ENCODE measurements at regions not wholly inside any gene's neighbourhood (a gene's known extent, or its start where the extent isn't known, plus 50 kb on each side); places are given as distances from the start of the nearest gene placed in this dataset.

DNA sequence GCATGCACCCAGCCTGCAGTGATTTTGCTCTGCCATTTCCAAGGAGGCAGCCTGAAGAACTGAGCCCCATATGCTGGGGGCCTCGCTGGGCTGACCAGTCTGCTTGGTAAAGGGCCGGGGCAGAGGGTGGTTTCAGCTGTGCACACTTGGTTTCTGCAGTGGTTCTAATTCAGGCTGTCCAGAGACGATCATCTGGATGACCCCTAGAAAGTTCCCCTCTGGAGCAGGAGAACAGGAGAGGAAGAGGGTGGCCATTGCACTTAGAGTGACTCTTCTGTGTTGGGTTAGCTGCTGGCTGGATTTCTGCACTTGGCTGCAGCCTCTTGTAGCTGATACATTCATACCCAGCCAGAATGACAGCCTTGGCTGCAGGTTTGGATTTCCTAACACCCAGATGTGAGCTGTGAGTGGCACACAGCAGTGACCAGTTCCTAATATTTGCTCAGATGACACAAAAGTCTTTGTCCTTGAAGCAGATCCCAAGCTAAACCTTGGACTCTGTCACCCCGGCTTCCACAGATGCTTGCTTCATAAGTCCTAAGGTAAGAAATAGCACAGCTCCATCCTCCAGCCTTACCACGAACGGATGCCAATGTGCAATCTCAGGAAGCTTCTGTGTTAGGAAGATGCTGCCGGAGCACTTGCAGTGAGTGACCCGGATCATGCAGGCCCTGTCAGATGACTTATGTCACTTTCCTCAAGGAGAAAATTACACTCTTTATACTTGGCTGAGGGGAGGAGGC, 105.6 kb downstream of the HNRNPLL start:
- TF ChIP-seq POLR2A (IDR thresholded peaks at IDR 0.05), result no peak
- TF ChIP-seq, protein P1, sequence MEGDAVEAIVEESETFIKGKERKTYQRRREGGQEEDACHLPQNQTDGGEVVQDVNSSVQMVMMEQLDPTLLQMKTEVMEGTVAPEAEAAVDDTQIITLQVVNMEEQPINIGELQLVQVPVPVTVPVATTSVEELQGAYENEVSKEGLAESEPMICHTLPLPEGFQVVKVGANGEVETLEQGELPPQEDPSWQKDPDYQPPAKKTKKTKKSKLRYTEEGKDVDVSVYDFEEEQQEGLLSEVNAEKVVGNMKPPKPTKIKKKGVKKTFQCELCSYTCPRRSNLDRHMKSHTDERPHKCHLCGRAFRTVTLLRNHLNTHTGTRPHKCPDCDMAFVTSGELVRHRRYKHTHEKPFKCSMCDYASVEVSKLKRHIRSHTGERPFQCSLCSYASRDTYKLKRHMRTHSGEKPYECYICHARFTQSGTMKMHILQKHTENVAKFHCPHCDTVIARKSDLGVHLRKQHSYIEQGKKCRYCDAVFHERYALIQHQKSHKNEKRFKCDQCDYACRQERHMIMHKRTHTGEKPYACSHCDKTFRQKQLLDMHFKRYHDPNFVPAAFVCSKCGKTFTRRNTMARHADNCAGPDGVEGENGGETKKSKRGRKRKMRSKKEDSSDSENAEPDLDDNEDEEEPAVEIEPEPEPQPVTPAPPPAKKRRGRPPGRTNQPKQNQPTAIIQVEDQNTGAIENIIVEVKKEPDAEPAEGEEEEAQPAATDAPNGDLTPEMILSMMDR (IDR thresholded peaks at IDR 0.05), result no peak
- intact Hi-C loops (cut with DNase I; ENCODE audit: low total_unique reads), result no loop called here
- DNase-seq (ENCODE audit: low spot score in 2 of 2), result peak; percentile 54 to 93
- 69 to 73% methylated on average over 8 of the region's 8 CpGs for WGBS, 2 donors
- H3K4me3 ChIP-seq (ENCODE audit: low read depth, poor library complexity, severe bottlenecking), result no peak overlapping the region

DNA sequence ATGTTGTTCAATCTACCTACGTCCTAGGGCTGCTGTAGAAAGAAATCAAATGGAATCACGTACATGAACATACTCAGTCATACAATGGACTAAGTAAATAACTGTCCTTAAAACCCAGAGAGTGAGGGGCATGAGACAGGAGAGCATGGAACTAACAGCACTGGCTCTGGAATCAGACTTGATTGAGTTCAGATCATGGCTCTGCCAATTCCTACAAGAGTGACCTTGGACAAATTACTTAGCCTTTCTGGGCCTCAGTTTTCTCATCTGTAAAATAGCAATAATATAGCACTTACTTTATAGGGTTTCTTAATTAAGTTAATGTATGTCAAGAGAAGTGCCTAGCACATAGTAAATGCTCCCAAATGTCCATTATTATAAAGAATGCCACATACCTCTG, 106.8 kb downstream of the HNRNPLL start:
- no peak for TF ChIP-seq POLR2A (IDR thresholded peaks at IDR 0.05)
- TF ChIP-seq, protein P1 (IDR thresholded peaks at IDR 0.05), result no peak
- H3K4me3 ChIP-seq (ENCODE audit: low read depth, poor library complexity, severe bottlenecking), result no peak overlapping the region
- no peak for DNase-seq (ENCODE audit: low spot score in 2 of 2)
- intact Hi-C loops (cut with DNase I; ENCODE audit: low total_unique reads), result no loop called here
- WGBS, 2 donors, result 94% methylated on average over 2 of the region's 2 CpGs

DNA sequence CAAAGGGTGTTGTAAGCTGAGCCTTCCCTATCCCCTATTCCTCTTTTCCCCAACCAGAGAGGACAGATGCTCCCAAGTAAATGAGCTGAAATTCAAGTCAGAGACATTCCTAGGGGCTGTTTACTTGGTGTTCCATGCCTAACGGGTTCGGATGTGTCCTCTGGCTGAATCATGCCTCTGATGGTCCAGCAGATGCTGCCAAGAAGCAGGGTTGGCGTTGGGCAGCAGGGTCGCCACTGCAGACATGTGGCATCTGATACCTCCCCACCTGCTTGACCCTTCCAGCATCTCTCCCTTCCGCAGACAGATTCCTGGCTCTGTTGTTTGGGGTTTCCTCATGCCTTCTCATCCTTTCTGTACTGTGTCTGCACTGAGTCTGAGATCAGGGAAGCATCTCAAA, 108.3 kb downstream of the HNRNPLL start:
- TF ChIP-seq, protein P1 (IDR thresholded peaks at IDR 0.05), result no peak
- no peak for TF ChIP-seq POLR2A (IDR thresholded peaks at IDR 0.05)
- 45 to 56% methylated on average over 5 of the region's 5 CpGs for WGBS, 2 donors
- DNase-seq (ENCODE audit: low spot score in 2 of 2), result no peak
- intact Hi-C loops (cut with DNase I; ENCODE audit: low total_unique reads), result no loop called here
- H3K4me3 ChIP-seq (ENCODE audit: low read depth, poor library complexity, severe bottlenecking), result no peak overlapping the region

DNA sequence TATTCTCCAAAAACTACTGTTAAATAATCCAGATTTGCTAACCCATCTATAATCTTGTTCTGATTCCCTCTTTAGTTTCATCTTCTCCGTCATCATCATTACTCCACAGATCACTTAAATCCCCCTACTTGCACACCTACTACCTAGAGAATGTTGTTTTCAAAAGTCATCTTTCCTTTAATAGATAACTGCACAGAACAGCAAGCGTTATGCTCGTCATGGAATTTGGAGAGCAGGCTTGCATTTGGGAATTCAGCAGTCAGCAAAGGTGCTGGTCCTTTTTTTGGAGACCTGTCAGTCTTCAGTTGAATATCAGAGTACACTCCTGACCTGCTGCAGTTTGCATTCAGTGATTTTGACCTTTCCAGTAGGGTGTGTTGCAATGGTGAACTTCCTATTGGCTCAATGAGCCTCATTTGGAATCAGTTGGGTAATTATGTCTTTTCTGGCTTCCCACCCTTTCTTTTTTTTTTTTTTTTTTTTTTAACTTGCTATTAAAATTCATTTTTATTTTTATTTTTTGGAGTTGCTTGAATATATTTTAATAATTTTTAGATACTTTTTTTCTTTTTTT, 110.6 kb downstream of the HNRNPLL start:
- WGBS, 2 donors, result 97 to 98% methylated on average over 3 of the region's 3 CpGs
- no peak for DNase-seq (ENCODE audit: low spot score in 2 of 2)
- TF ChIP-seq, protein P1 (IDR thresholded peaks at IDR 0.05), result no peak
- TF ChIP-seq POLR2A (IDR thresholded peaks at IDR 0.05), result no peak
- H3K4me3 ChIP-seq (ENCODE audit: low read depth, poor library complexity, severe bottlenecking), result no peak overlapping the region
- intact Hi-C loops (cut with DNase I; ENCODE audit: low total_unique reads), result no loop called here

DNA sequence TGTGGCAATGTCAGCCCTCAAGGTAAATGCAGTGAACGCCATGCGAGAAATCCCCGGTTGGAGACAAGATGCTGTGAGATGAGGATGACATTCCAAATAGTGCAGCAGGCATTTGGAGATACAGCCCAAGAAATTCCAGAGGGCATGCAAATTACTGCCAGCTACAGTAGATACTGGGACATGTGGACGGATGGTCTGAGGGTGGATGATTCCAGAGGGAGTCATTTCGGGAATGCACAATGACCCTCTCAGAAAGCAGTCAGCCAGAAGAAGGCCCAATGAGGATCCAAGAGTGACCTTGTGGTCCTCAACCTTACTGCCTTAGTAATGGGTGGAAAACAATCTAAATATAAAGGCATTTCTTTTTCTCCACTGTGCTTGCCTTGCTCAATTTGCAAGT, 111.3 kb downstream of the HNRNPLL start:
- TF ChIP-seq POLR2A (IDR thresholded peaks at IDR 0.05), result no peak
- TF ChIP-seq, protein P1 (IDR thresholded peaks at IDR 0.05), result no peak
- WGBS, 2 donors, result 93% methylated on average over 5 of the region's 5 CpGs
- no peak overlapping the region for H3K4me3 ChIP-seq (ENCODE audit: low read depth, poor library complexity, severe bottlenecking)
- DNase-seq (ENCODE audit: low spot score in 2 of 2), result no peak
- intact Hi-C loops (cut with DNase I; ENCODE audit: low total_unique reads), result no loop called here

DNA sequence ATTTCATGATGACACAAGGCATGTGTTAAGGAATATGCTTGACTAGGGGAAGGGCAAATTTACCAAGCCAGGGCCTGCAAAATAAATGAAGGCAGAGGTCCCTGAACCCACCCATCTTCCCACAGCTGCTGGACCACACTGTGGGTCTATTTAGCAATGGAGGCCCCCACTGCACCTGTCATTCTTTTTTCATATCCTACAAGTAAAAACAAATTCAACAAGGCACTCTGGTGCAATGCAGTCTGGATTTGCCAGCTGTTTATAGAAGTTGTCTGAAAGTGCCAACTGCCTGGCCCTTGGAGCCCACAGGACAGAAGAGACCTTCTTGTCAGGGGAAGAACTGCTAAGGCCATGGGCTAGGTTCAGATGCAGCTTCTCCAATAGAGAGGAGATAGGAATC, 112.8 kb upstream of the ATL2 start:
- intact Hi-C loops (cut with DNase I; ENCODE audit: low total_unique reads), result no loop called here
- H3K4me3 ChIP-seq (ENCODE audit: low read depth, poor library complexity, severe bottlenecking), result no peak overlapping the region
- DNase-seq (ENCODE audit: low spot score in 2 of 2), result no peak
- TF ChIP-seq, protein P1 (IDR thresholded peaks at IDR 0.05), result no peak
- TF ChIP-seq POLR2A (IDR thresholded peaks at IDR 0.05), result no peak

All from lower leg skin (tissue), 4 donors.